GM18502 (cell line): ENCODE measurements at regions not wholly inside any gene's neighbourhood (a gene's known extent, or its start where the extent isn't known, plus 50 kb on each side); places are given as distances from the start of the nearest gene placed in this dataset.
"Not testable (repeated sequence)": the region's sequence is repeated elsewhere in the genome, so short reads cannot be mapped to it uniquely, and the experiment has no call there.

ENCODE experiments used
- ATAC-seq: cut with Tn5 transposase; IDR thresholded peaks from one replicate; pipeline ENCODE4 v1.9.1; 2021; ENCODE audit warnings: mild to moderate bottlenecking; ENCODE audit not compliant: unreplicated experiment, poor library complexity

- ATAC-seq: no peak
Observed at GRCh38 chr2:142767847-142768246, 109.6 kb upstream of the KYNU start.

DNA sequence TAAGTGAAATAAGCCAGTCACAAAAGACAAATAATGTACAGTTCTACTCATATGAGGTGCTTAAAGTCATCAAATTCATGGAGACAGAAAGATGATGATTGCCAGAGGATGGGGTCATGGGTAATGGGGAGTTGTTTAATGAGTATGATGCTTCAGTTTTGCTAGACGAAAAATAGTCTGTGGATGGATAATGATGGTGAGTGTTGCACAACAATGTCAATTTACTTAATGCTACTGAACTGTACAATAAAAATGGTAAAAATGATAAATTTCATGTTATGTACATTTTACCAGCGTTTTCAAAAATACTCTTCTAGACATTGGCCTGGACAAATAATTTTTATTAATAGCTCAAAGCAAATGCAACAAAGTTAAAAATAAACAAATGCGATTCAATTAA is 118.5 kb upstream of the KYNU start:
- ATAC-seq: no peak

DNA sequence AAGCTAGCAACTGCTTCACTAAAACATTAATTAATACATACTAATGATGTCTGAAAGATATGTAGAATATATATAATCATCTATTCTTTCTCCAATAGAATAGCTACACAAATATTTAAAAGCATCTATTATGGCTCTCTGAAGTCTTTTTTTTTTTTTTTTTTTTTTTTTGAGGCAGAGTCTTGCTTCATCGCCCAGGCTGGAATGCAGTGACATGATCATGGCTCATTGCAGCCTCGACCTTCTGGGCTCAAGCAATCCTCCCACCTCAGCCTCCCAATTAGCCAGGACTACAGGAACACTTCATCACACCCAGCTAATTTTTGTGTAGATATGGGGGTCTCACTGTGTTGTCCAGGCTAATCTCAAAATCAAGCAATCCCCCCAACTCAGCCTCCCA is 120.4 kb upstream of the KYNU start:
- no peak for ATAC-seq

- no peak for ATAC-seq
Observed at GRCh38 chr2:142756430-142756829, 121.0 kb upstream of the KYNU start.

DNA sequence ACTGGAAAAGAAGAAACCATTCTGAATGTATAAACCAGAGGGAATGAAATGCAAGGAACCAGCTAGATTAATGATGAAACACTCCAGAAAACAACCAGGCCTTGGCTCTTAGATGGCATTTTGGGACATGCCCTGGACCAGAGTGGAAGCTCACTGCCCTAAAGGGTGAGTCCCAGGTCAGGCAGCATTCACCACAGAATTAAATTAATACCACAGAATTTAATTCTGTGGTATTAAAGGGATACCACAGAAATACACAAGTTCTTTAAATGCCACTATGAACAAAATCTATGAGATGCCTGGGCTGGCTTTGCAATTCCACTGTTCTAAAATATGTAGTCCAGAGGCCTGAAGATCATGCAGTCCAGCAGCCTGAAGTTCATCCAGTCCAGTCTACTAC is 122.3 kb upstream of the KYNU start:
- ATAC-seq: no peak

DNA sequence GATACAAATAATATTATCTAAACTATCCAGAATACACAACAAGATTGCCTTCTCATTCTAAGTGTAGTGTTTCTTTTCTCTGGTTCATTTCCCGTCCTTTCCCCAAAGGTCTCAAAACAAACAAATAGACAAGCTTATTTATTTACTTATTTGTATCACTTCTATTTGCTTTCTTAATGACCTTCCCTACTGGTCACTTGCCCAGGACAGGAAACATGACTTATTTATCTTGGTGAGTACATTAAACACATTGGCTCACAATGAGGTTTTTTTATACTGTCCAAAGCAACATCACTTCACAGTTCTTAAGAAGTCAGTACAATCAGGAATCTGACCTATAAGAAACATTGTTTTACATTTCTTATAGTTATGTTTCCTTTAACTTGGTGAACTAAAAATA is 123.3 kb upstream of the KYNU start:
- ATAC-seq: no peak

GRCh38 chr2:142750858-142751257 is 126.6 kb upstream of the KYNU start:
- no peak for ATAC-seq

DNA sequence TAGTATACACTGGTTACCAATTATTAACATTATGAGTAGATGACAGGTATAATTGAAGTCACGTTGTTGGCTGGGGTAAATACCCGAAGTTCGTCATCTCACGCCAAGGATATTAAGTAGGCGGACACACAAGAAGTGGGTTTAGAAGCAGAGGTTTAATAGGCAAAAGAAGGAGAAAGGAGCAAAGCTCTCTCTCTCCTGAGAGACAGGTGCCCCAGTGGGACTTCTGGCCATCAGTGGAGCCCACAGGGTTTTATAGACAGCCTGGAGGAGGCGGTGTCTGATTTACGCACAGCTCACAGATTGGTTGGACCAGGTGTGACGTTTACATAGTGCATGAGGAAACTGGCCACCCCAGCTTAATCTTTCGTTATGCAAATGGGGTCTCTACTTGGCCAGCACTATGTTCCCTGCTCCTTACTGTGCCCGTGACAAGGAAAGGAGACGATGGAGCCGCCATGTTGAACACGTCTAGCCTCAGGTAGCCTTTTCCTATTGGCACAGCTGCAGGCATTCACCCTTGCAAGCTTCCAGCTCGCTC is 128.8 kb upstream of the KYNU start:
- ATAC-seq: no peak

DNA sequence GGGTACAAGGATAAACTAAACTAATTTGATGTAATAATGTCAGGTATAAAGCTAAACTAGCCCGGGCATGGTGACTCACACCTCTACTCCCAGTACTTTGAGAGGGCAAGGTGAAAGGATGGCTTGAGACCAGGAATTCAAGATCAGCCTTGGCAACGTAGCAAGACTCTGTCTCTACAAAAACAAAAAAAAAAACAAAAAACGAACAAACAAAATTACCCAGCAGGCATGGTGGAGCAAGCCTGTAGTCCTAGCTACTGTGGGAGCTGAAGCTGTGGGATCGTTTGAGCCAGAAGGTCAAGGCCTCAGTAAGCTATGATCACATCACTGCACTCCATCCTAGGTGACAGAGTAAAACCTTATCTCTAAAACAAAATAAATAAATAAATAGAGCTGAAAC is 131.8 kb upstream of the KYNU start:
- ATAC-seq: no peak

- ATAC-seq: peak; percentile 6
Observed at GRCh38 chr2:142742371-142743214, 134.9 kb upstream of the KYNU start.

DNA sequence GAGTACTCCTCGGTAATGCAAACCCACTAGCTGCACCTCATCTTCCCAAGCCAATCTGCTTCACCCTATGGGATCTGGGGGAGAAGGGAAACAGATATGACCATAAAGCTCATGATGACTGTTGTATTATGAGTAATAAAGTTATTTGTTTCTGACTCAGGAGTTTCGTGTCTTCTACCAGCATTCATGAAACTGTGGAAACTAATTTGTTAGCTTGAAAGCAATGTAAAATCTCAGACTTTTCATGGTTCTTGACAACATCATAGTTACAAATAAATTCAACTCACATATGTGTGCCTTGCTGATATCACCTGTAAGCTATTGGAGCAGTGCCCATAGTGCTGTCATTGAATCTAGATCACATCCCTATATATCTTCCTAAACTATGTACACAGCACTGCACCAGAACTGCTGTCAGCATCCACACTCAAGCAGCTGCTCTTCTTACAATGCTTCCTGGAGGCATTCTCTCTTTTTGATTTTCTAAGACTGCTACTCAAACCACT is 135.6 kb upstream of the KYNU start:
- peak; percentile 84 for ATAC-seq

DNA sequence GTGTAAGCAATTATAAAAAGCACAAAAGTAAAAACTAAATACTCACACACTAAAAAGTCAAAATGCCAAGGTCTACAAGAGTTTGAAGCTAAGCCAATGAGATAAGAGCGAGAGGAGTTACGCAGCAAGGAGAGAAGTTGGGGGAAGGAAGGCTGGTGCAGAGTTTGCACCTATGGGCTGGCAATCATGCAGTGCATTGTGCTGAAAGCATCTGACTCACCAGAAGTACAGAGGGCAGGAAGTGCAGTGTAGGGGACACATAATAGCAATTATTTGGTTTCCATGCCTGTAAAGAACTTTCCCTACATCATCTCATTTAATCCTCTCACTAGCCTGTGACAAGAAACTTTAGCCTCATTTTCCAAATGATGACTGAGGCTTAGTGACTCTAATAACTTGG is 142.7 kb upstream of the KYNU start:
- no peak for ATAC-seq

- ATAC-seq: no peak
Observed at GRCh38 chr2:142734231-142734630, 143.2 kb upstream of the KYNU start.

DNA sequence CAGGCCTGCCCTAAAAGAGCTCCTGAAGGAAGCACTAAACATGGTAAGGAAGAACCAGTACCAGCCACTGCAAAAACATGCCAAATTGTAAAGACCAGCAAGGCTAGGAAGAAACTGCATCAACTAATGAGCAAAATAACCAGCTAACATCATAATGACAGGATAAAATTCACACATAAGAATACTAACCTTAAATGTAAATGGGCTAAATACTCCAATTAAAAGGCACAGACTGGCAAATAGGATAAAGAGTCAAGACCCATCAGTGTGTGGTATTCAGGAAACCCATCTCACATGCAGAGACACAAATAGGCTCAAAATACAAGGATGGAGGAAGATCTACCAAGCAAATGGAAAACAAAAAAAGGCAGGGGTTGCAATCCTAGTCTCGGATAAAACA is 147.7 kb upstream of the KYNU start:
- ATAC-seq: not testable (repeated sequence)

DNA sequence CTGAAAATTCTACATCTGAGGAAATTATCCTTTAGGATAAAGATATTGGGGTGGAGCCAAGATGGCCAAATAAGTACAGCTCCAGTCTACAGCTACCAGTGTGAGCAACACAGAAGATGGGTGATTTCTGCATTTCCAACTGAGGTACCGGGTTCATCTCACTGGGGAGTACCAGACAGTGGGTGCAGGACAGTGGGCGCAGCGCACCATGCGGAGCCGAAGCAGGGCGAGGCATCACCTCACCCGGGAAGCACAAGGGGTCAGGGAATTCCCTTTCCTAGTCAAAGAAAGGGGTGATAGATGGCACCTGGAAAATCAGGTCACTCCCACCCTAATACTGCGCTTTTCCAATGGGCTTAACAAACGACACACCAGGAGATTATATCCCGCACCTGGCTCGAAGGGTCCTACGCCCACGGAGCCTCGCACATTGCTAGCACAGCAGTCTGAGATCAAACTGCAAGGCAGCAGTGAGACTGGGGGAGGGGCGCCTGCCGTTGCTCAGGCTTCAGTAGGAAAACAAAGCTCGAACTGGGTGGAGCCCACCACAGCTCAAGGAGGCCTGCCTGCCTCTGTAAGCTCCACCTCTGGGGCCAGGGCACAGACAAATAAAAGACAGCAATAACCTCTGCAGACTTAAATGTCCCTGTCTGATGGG is 149.5 kb upstream of the KYNU start:
- not testable (repeated sequence) for ATAC-seq

DNA sequence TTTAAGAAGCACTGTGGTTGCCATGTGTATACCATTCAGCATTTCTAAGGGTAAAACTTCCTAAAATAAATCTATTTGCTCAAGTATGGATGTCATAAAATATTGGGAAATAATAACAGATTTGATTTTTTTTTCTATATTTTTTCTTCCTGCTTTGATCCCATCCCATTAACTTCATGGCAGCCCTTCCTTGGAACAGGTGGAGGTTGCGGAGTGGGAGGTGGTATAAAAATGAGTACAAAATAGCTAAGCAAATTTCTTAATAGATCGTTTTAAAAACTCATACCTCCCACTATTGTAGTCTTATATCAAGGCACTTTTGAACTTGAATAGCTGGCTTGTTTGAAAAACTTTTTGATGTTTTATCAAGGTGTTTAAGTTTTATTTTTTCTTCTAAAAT is 152.1 kb upstream of the KYNU start:
- no peak for ATAC-seq

DNA sequence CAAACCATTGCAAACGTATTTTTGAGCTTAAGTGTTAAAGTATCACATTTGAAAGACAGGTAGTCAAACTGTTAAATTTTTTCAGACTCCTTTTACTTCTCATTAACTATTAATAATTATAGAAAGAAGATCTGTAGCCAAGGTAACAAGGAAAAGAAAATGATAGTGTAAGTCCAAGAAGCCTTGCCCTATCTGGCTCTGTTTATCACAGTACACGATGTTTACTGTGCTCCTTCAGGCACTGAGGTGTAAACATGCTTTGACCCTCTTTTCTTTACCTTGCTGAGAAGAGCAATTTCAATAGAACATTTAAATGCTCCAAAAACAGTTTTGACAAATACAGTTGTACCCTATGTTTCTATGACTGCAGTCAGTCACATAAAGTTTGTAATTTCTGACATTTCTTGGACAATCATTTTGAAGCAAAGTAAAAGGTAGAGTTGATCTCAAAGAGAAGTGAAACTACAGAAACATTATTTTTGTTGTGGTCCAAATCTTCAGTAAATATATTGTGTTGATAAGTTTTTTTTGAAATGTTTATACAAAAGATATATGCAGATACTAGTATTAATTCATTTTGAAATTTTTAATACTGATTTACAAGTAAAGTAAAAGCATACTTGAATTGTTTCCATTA is 152.6 kb upstream of the KYNU start:
- ATAC-seq: peak; percentile 50

- peak; percentile 41 for ATAC-seq
Observed at GRCh38 chr2:142724186-142724585, 153.3 kb upstream of the KYNU start.

DNA sequence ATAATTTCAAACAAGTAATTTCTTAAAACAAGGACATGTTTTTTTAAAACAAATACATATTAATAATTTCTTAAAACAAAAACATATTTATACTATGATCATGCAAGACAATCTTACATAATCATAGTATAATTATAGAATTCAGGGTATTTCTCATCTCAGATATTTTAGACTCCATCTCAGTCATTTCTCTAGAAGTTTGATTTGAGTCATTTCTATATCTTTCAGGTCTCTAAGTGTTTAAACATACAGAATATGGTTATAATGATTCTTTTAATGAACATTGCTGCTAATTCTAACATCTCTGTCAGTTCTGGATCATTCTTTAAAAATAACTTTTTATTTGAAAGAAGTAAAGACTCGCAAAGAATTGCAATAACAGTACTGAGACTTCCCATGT is 154.2 kb upstream of the KYNU start:
- ATAC-seq: peak; percentile 56

DNA sequence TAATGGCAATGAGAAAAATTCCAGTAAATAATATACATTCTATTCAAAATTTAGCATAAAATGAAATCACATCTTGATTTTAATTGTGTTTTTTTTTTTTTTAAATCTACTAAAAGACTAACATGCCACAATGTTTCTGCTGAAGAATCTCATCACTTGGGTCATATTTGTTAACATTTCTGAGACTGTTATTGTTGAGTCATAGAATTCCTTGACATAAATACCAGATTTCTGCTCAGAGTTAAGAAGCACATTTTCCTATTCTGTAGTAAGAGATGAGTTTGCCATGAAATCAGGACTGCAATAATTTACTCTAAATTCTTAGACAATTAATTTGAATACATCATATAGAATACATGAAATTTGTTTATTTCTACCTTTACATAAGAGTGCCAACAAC is 154.9 kb upstream of the KYNU start:
- no peak for ATAC-seq

DNA sequence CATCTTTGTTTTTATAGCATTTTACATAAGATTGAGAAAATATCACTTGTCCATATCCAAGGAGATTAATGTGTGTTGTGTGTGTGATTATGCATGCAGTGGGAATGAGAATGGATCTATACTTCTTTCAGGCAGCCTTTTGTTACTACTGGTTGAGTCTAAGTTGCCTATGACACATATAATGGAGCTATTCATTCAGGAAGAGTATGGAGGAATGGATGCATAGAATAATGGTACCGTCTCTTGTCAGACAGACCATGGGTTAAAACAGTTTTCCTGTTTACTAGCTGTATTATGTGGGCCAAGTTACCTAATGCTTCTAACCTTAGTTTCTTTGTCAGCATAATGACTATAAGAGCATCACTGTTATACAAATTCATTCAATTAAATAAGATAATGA is 155.4 kb upstream of the KYNU start:
- no peak for ATAC-seq
